Neural cell (in vitro differentiated cells): ENCODE measurements at regions not wholly inside any gene's neighbourhood (a gene's known extent, or its start where the extent isn't known, plus 50 kb on each side); places are given as distances from the start of the nearest gene placed in this dataset.

Experiments used
- H2AFZ ChIP-seq: fragments of 200-600, 300-800 bp; sonication (generic), shearing (Covaris generic); 2 replicates; pipeline ENCODE4 v1.6.0; 2014; ENCODE audit warnings: low read depth, mild to moderate bottlenecking, antibody characterized with exemption, low read length, moderate library complexity
- H3F3A ChIP-seq: fragments of 200-600 bp; shearing (Covaris generic); 2 replicates; pipeline ENCODE4 v1.6.1; 2016; ENCODE audit warnings: mild to moderate bottlenecking, moderate library complexity, mixed read lengths, antibody characterized with exemption, low read length; ENCODE audit not compliant: insufficient read depth, poor library complexity, severe bottlenecking
- H3K27ac ChIP-seq: fragments of 200-600, 300-800 bp; sonication (generic), shearing (Covaris generic); 2 replicates; pipeline ENCODE4 v1.5.1; 2014; ENCODE audit warnings: mild to moderate bottlenecking, low read length, moderate library complexity
- H3K27me3 ChIP-seq: fragments of 300-800, 200-600 bp; sonication (generic), shearing (Covaris generic); 2 replicates; pipeline ENCODE4 v1.6.0; 2014; ENCODE audit warnings: mild to moderate bottlenecking, low read depth, low read length, moderate library complexity; ENCODE audit not compliant: insufficient read depth
- H3K36me3 ChIP-seq: fragments of 300-800, 200-600 bp; sonication (generic), shearing (Covaris generic); 2 replicates; pipeline ENCODE4 v1.5.1; 2014; ENCODE audit warnings: mild to moderate bottlenecking, antibody characterized with exemption, low read length, moderate library complexity; ENCODE audit not compliant: insufficient read depth
- H3K4me2 ChIP-seq: fragments of 300-800, 200-600 bp; sonication (generic), shearing (Covaris generic); 2 replicates; pipeline ENCODE4 v1.6.0; 2014; ENCODE audit warnings: mild to moderate bottlenecking, low read length
- H3K4me3 ChIP-seq: fragments of 300-800, 200-600 bp; sonication (generic), shearing (Covaris generic); 2 replicates; pipeline ENCODE4 v1.5.1; 2014; ENCODE audit warnings: mild to moderate bottlenecking, low read length, moderate library complexity
- H3K79me2 ChIP-seq: fragments of 200-600 bp; shearing (Covaris generic); replicated peaks from 2 replicates; pipeline ENCODE4 v1.6.0; 2014; ENCODE audit warnings: mild to moderate bottlenecking, low read length, moderate library complexity; ENCODE audit not compliant: insufficient read depth
- H3K9ac ChIP-seq: fragments of 300-800, 200-600 bp; sonication (generic), shearing (Covaris generic); 2 replicates; pipeline ENCODE4 v1.6.1; 2016; ENCODE audit warnings: mild to moderate bottlenecking, low read length, mixed read lengths
- H3K9me2 ChIP-seq: fragments of 200-600 bp; shearing (Covaris generic); 2 replicates; pipeline ENCODE4 v1.6.1; 2016; ENCODE audit warnings: mild to moderate bottlenecking, low read length, mixed read lengths; ENCODE audit not compliant: insufficient read depth
- H3K9me3 ChIP-seq: fragments of 200-600, 300-800 bp; sonication (generic), shearing (Covaris generic); 2 replicates; pipeline ENCODE4 v1.6.1; 2016; ENCODE audit warnings: mild to moderate bottlenecking, mixed run types, low read length, moderate library complexity, mixed read lengths
- H4K20me1 ChIP-seq: fragments of 200-600 bp; shearing (Covaris generic); 2 replicates; pipeline ENCODE4 v1.6.1; 2016; ENCODE audit warnings: mild to moderate bottlenecking, mixed run types; ENCODE audit not compliant: insufficient read depth
- CTCF ChIP-seq: fragments of 450-650 bp; IDR thresholded peaks from 2 replicates; pipeline ENCODE4 v1.5.1; 2014; ENCODE audit warnings: antibody characterized with exemption, mild to moderate bottlenecking, moderate library complexity; ENCODE audit not compliant: poor library complexity, severe bottlenecking
- EP300 ChIP-seq: fragments of 450-650 bp; conservative IDR thresholded peaks from 2 replicates; pipeline ENCODE4 v1.6.1; 2014; ENCODE audit warnings: antibody characterized with exemption, mild to moderate bottlenecking, moderate library complexity; ENCODE audit not compliant: poor library complexity, severe bottlenecking
- EZH2 ChIP-seq: fragments of 200-600, 300-800 bp; shearing (Covaris generic), sonication (generic); IDR thresholded peaks from 2 replicates; pipeline ENCODE4 v1.6.1; 2014; ENCODE audit warnings: antibody characterized with exemption, low read length, borderline replicate concordance, mild to moderate bottlenecking; ENCODE audit not compliant: insufficient read depth, poor library complexity, severe bottlenecking
- MXI1 ChIP-seq: fragments of 450-650 bp; conservative IDR thresholded peaks from 2 replicates; pipeline ENCODE4 v1.6.1; 2014; ENCODE audit warnings: antibody characterized with exemption, mild to moderate bottlenecking; ENCODE audit not compliant: poor library complexity, severe bottlenecking
- POLR2AphosphoS5 ChIP-seq: IDR thresholded peaks from 2 replicates; pipeline ENCODE4 v1.6.1; 2012
- RAD21 ChIP-seq: fragments of 450-650 bp; conservative IDR thresholded peaks from 2 replicates; pipeline ENCODE4 v1.6.1; 2014; ENCODE audit warnings: antibody characterized with exemption, mild to moderate bottlenecking, moderate library complexity
- SMC3 ChIP-seq: fragments of 450-650 bp; conservative IDR thresholded peaks from 2 replicates; pipeline ENCODE4 v1.6.1; 2014; ENCODE audit warnings: antibody characterized with exemption, mild to moderate bottlenecking, moderate library complexity; ENCODE audit not compliant: poor library complexity
- TAF1 ChIP-seq: IDR thresholded peaks from 2 replicates; pipeline ENCODE4 v1.6.1; 2012; ENCODE audit warnings: low read depth
- TF ChIP-seq, protein P1 (sequence below): IDR thresholded peaks from 2 replicates; pipeline ENCODE4 v1.6.1; 2012; ENCODE audit warnings: borderline replicate concordance

GRCh38 chr20:54794110-54794509 is 318.7 kb downstream of the DOK5 start:
- H3K9me3 ChIP-seq, result no peaks in the 10 kb centered on the region
- H3K4me3 ChIP-seq, result no peak overlapping the region
- H3K79me2 ChIP-seq, result no peaks in the 10 kb centered on the region
- H3K36me3 ChIP-seq, result no peaks in the 10 kb centered on the region
- no peaks in the 10 kb centered on the region for H4K20me1 ChIP-seq
- H3F3A ChIP-seq, result no peaks in the 10 kb centered on the region
- H3K9ac ChIP-seq, result no peak overlapping the region
- no peaks in the 10 kb centered on the region for H3K27me3 ChIP-seq
- TF ChIP-seq EP300, result no peak
- TF ChIP-seq CTCF, result no peak
- TF ChIP-seq RAD21, result no peak
- TF ChIP-seq TAF1, result no peak
- H3K4me2 ChIP-seq, result no peak overlapping the region
- H3K27ac ChIP-seq, result no peak overlapping the region
- no peaks in the 10 kb centered on the region for H3K9me2 ChIP-seq
- no peak overlapping the region for H2AFZ ChIP-seq

DNA sequence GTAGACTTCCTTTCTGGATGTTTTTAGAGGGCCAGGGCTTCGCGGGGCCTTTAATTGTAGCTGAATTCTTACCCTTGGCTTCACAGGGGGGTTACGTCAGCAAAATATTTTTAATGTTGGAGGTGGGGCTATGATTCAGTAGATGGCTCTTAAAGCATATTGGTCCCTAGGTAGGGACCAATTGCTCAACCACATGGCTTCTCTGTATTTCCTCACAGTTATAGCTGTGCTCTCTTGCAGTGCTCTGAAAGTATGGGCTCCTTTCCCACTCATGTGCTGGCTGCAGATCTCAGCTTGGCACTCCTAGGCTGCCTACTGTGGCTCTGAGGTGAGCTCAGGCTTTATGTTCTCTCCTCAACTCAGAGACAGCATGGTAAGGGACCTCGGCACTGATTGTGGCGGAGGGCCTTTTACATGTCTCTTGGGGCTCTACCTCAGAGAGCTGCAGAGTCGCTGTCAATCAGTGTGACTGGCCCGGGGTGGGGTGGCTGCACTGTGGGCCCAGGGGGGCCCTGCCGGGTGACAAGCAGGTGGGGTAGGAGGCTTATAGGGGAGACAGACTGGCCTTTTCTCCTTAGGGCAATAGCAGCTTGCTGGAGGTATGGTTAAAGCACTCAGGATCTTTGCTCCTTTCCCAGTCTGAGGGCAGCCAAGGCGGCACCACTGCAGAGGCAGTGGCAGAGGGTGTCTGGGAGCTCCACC is 318.0 kb downstream of the DOK5 start:
- no peak overlapping the region for H2AFZ ChIP-seq
- no peaks in the 10 kb centered on the region for H3F3A ChIP-seq
- no peak overlapping the region for H3K9ac ChIP-seq
- H3K4me2 ChIP-seq, result no peak overlapping the region
- TF ChIP-seq POLR2AphosphoS5, result no peak
- no peak for TF ChIP-seq EP300
- no peak for TF ChIP-seq TAF1
- TF ChIP-seq CTCF, result no peak
- TF ChIP-seq, protein P1, sequence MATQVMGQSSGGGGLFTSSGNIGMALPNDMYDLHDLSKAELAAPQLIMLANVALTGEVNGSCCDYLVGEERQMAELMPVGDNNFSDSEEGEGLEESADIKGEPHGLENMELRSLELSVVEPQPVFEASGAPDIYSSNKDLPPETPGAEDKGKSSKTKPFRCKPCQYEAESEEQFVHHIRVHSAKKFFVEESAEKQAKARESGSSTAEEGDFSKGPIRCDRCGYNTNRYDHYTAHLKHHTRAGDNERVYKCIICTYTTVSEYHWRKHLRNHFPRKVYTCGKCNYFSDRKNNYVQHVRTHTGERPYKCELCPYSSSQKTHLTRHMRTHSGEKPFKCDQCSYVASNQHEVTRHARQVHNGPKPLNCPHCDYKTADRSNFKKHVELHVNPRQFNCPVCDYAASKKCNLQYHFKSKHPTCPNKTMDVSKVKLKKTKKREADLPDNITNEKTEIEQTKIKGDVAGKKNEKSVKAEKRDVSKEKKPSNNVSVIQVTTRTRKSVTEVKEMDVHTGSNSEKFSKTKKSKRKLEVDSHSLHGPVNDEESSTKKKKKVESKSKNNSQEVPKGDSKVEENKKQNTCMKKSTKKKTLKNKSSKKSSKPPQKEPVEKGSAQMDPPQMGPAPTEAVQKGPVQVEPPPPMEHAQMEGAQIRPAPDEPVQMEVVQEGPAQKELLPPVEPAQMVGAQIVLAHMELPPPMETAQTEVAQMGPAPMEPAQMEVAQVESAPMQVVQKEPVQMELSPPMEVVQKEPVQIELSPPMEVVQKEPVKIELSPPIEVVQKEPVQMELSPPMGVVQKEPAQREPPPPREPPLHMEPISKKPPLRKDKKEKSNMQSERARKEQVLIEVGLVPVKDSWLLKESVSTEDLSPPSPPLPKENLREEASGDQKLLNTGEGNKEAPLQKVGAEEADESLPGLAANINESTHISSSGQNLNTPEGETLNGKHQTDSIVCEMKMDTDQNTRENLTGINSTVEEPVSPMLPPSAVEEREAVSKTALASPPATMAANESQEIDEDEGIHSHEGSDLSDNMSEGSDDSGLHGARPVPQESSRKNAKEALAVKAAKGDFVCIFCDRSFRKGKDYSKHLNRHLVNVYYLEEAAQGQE, result no peak
- no peak for TF ChIP-seq MXI1
- no peak for TF ChIP-seq SMC3
- TF ChIP-seq EZH2, result no peak
- TF ChIP-seq RAD21, result no peak
- no peaks in the 10 kb centered on the region for H4K20me1 ChIP-seq
- H3K36me3 ChIP-seq, result no peaks in the 10 kb centered on the region
- no peaks in the 10 kb centered on the region for H3K79me2 ChIP-seq
- H3K27ac ChIP-seq, result no peak overlapping the region
- H3K9me3 ChIP-seq, result no peaks in the 10 kb centered on the region
- H3K9me2 ChIP-seq, result no peaks in the 10 kb centered on the region
- no peak overlapping the region for H3K4me3 ChIP-seq
- no peaks in the 10 kb centered on the region for H3K27me3 ChIP-seq
